Mammary epithelial cell (primary cell): ENCODE measurements at regions not wholly inside any gene's neighbourhood (a gene's known extent, or its start where the extent isn't known, plus 50 kb on each side); places are given as distances from the start of the nearest gene placed in this dataset.

Source experiments
- EZH2 ChIP-seq: IDR thresholded peaks from 2 replicates; pipeline ENCODE4 v1.6.1; 2012; ENCODE audit warnings: low read length, inconsistent platforms, borderline replicate concordance
- TF ChIP-seq, protein P1 (sequence below), 2 donors: IDR thresholded peaks in 1 of 2; conservative IDR thresholded peaks in 1 of 2; 2 replicates each; pipeline ENCODE4 v1.5.1; 2011 to 2012; ENCODE audit warnings: inconsistent platforms in 2 of 2, low read length in 2 of 2, mild to moderate bottlenecking in 2 of 2, control low read depth in 1 of 2, low read depth in 1 of 2; ENCODE audit not compliant: insufficient read depth in 1 of 2; ENCODE audit errors: extremely low read depth in 1 of 2

DNA sequence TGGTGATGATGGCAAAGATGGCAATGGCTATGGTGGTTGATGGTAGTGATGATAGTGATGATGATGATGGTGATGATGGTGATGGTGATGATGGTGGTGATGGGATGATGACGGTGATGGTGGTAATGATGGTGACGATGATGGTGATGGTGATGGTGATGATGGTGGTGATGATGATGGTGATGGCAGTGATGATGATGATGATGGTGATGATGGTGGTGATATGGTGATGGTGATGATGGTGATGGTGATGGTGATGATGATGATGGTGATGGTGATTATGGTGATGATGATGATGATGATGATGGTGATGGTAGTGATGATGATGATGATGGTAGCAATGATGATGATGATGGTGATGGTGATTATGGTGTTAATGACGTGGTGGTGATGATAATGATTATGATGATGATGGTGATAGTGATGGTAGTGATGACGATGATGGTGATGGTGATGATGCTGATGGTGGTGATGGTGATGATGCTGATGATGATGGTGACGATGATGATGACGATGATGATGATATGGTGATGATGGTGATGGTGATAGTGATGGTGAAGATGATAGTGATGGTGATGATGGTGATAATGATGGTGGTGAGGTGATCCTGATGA is 232.1 kb downstream of the BRD1 start:
- TF ChIP-seq, protein P1, sequence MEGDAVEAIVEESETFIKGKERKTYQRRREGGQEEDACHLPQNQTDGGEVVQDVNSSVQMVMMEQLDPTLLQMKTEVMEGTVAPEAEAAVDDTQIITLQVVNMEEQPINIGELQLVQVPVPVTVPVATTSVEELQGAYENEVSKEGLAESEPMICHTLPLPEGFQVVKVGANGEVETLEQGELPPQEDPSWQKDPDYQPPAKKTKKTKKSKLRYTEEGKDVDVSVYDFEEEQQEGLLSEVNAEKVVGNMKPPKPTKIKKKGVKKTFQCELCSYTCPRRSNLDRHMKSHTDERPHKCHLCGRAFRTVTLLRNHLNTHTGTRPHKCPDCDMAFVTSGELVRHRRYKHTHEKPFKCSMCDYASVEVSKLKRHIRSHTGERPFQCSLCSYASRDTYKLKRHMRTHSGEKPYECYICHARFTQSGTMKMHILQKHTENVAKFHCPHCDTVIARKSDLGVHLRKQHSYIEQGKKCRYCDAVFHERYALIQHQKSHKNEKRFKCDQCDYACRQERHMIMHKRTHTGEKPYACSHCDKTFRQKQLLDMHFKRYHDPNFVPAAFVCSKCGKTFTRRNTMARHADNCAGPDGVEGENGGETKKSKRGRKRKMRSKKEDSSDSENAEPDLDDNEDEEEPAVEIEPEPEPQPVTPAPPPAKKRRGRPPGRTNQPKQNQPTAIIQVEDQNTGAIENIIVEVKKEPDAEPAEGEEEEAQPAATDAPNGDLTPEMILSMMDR (conservative IDR thresholded peaks at IDR 0.05 in 1 of 2, IDR thresholded peaks at IDR 0.05 in 1 of 2; ENCODE audit: extremely low read depth in 1 of 2, insufficient read depth in 1 of 2, low read depth in 1 of 2, low read length in 2 of 2): no peak
- no peak for TF ChIP-seq EZH2
